ENCODE measurements at regions not wholly inside any gene's neighbourhood (a gene's known extent, or its start where the extent isn't known, plus 50 kb on each side); places are given as distances from the start of the nearest gene placed in this dataset.

- no peaks in the 10 kb centered on the region for H3K9me3 ChIP-seq
- TF ChIP-seq, protein P1, sequence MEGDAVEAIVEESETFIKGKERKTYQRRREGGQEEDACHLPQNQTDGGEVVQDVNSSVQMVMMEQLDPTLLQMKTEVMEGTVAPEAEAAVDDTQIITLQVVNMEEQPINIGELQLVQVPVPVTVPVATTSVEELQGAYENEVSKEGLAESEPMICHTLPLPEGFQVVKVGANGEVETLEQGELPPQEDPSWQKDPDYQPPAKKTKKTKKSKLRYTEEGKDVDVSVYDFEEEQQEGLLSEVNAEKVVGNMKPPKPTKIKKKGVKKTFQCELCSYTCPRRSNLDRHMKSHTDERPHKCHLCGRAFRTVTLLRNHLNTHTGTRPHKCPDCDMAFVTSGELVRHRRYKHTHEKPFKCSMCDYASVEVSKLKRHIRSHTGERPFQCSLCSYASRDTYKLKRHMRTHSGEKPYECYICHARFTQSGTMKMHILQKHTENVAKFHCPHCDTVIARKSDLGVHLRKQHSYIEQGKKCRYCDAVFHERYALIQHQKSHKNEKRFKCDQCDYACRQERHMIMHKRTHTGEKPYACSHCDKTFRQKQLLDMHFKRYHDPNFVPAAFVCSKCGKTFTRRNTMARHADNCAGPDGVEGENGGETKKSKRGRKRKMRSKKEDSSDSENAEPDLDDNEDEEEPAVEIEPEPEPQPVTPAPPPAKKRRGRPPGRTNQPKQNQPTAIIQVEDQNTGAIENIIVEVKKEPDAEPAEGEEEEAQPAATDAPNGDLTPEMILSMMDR (IDR thresholded peaks at IDR 0.05), result no peak
- no peaks in the 10 kb centered on the region for H3K4me1 ChIP-seq (ENCODE audit: control insufficient read depth in 1 of 2, low read depth in 2 of 2)
- H3K36me3 ChIP-seq, result no peaks in the 10 kb centered on the region
- H3K4me3 ChIP-seq, result no peak overlapping the region
- no peak for DNase-seq (ENCODE audit: low spot score)
- no peaks in the 10 kb centered on the region for H3K27me3 ChIP-seq (replicated peaks; ENCODE audit: insufficient read depth)
- H3K27ac ChIP-seq, result no peak overlapping the region
- ATAC-seq (ENCODE audit: insufficient number of reproducible peaks, low FRiP score, low read depth), result no peak
These were observed 451.8 kb downstream of the VRK1 start for GRCh38 chr14:97248973-97249372.

GRCh38 chr14:97250931-97251330 is 453.7 kb downstream of the VRK1 start:
- ATAC-seq (ENCODE audit: insufficient number of reproducible peaks, low FRiP score, low read depth), result no peak
- H3K27ac ChIP-seq, result no peak overlapping the region
- H3K4me3 ChIP-seq, result no peak overlapping the region
- no peaks in the 10 kb centered on the region for H3K9me3 ChIP-seq
- TF ChIP-seq, protein P1 (IDR thresholded peaks at IDR 0.05), result no peak
- H3K4me1 ChIP-seq (ENCODE audit: control insufficient read depth in 1 of 2, low read depth in 2 of 2), result no peaks in the 10 kb centered on the region
- no peaks in the 10 kb centered on the region for H3K27me3 ChIP-seq (replicated peaks; ENCODE audit: insufficient read depth)
- DNase-seq (ENCODE audit: low spot score), result no peak
- no peaks in the 10 kb centered on the region for H3K36me3 ChIP-seq

- Histone ChIP-seq H3K36me3 (no peaks in the 10 kb centered on the region), H3K4me1 (ENCODE audit: control insufficient read depth in 1 of 2, low read depth in 2 of 2) (no peaks in the 10 kb centered on the region), H3K27ac (no peak overlapping the region), H3K4me3 (no peak overlapping the region), H3K9me3 (no peaks in the 10 kb centered on the region), H3K27me3 (replicated peaks; ENCODE audit: insufficient read depth) (no peaks in the 10 kb centered on the region)
- TF ChIP-seq, protein P1 (IDR thresholded peaks at IDR 0.05), result no peak
- DNase-seq (ENCODE audit: low spot score), result no peak
- no peak for ATAC-seq (ENCODE audit: insufficient number of reproducible peaks, low FRiP score, low read depth)
These were observed 454.4 kb downstream of the VRK1 start for GRCh38 chr14:97251491-97252155.

GRCh38 chr14:97253756-97254155 is 456.6 kb downstream of the VRK1 start:
- no peaks in the 10 kb centered on the region for H3K9me3 ChIP-seq
- H3K4me3 ChIP-seq, result no peak overlapping the region
- H3K27ac ChIP-seq, result no peak overlapping the region
- no peaks in the 10 kb centered on the region for H3K4me1 ChIP-seq (ENCODE audit: control insufficient read depth in 1 of 2, low read depth in 2 of 2)
- no peaks in the 10 kb centered on the region for H3K36me3 ChIP-seq
- TF ChIP-seq, protein P1 (IDR thresholded peaks at IDR 0.05), result no peak
- no peaks in the 10 kb centered on the region for H3K27me3 ChIP-seq (replicated peaks; ENCODE audit: insufficient read depth)
- DNase-seq (ENCODE audit: low spot score) (no peak), ATAC-seq (ENCODE audit: insufficient number of reproducible peaks, low FRiP score, low read depth) (no peak)

DNA sequence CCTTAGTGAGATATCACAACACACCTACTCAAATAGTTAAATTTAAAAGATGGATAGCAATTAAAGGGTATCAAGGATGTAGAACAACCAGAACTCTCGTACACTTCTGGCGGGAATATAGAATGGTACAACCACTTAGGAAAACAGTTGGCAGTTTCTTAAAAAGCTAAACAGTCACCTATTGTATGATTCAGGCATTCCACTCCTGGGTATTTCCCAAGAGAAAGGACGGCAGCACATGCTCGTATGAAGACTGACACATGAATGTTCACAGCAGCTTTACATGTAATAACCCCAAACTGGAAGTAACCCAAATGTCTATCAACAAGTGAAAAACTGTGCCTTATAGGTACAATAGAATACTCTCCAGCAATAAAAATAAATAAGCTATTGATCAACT is 465.2 kb downstream of the VRK1 start:
- DNase-seq (ENCODE audit: low spot score), result no peak
- TF ChIP-seq, protein P1 (IDR thresholded peaks at IDR 0.05), result no peak
- Histone ChIP-seq H3K36me3 (no peaks in the 10 kb centered on the region), H3K27me3 (replicated peaks; ENCODE audit: insufficient read depth) (no peaks in the 10 kb centered on the region), H3K4me1 (ENCODE audit: control insufficient read depth in 1 of 2, low read depth in 2 of 2) (no peaks in the 10 kb centered on the region), H3K27ac (no peak overlapping the region), H3K4me3 (no peak overlapping the region), H3K9me3 (no peaks in the 10 kb centered on the region)
- ATAC-seq (ENCODE audit: insufficient number of reproducible peaks, low FRiP score, low read depth), result no peak
